CD4-positive, alpha-beta T cell (primary cell): ENCODE measurements at regions not wholly inside any gene's neighbourhood (a gene's known extent, or its start where the extent isn't known, plus 50 kb on each side); places are given as distances from the start of the nearest gene placed in this dataset.

Source experiments
- ATAC-seq: fragments of 200-7000 bp; cut with Tn5 transposase; one replicate; pipeline ENCODE4 v1.10.0; 2022; ENCODE audit warnings: mild to moderate bottlenecking; ENCODE audit not compliant: poor library complexity
- CTCF ChIA-PET: fragments of 350-600 bp; sonication (Branson Sonifier 250); formaldehyde crosslinking; loops from one replicate; lab custom pipeline; 2021; ENCODE audit warnings: antibody characterized with exemption, inconsistent platforms; lab: Charles Lee
- POLR2A ChIA-PET: fragments of 350-600 bp; sonication (Branson Sonifier 250); formaldehyde crosslinking; loops from one replicate; lab custom pipeline; 2021; ENCODE audit warnings: antibody characterized with exemption, inconsistent platforms; lab: Charles Lee
- DNase-seq, 14 experiments: peaks; one replicate each; pipeline ENCODE4 v3.0.0-alpha.2; 2013 to 2020; ENCODE audit warnings: mixed read lengths in 2 of 14
- H3K27ac ChIP-seq, 2 donors: one replicate each; pipeline versions ENCODE4 v1.5.1 to v1.7.0; 2013; ENCODE audit warnings: low read length in 2 of 2, low read depth in 1 of 2, mild to moderate bottlenecking in 1 of 2
- H3K27me3 ChIP-seq, 2 experiments: 1 replicate in 1 of 2; 2 replicates in 1 of 2; pipeline versions ENCODE4 v1.6.1 to v1.7.0; 2013; ENCODE audit warnings: low read length in 2 of 2, control low read depth in 1 of 2, mild to moderate bottlenecking in 1 of 2, moderate library complexity in 1 of 2; ENCODE audit not compliant: insufficient read depth in 2 of 2, control insufficient read depth in 1 of 2
- H3K36me3 ChIP-seq: one replicate; pipeline ENCODE4 v1.6.1; 2013; ENCODE audit warnings: low read length, control low read depth; ENCODE audit not compliant: insufficient read depth
- H3K4me1 ChIP-seq: one replicate; pipeline ENCODE4 v1.6.1; 2013; ENCODE audit warnings: low read length, control low read depth; ENCODE audit not compliant: insufficient read depth
- H3K4me3 ChIP-seq: one replicate; pipeline ENCODE4 v1.5.1; 2013; ENCODE audit warnings: mild to moderate bottlenecking, low read length, moderate library complexity
- H3K9me3 ChIP-seq, 2 experiments: 1 replicate in 1 of 2; 2 replicates in 1 of 2; pipeline versions ENCODE4 v1.6.1 to v1.7.0; 2013; ENCODE audit warnings: low read length in 2 of 2, mild to moderate bottlenecking in 2 of 2, control low read depth in 1 of 2, moderate library complexity in 1 of 2; ENCODE audit not compliant: control insufficient read depth in 1 of 2, insufficient read depth in 1 of 2
- H3K27ac Mint-ChIP-seq: one replicate; pipeline ENCODE4 v1.8.0; 2020; ENCODE audit warnings: mixed read lengths
- H3K27me3 Mint-ChIP-seq: one replicate; pipeline ENCODE4 v1.8.0; 2021; ENCODE audit warnings: mixed read lengths
- H3K36me3 Mint-ChIP-seq: one replicate; pipeline ENCODE4 v1.8.0; 2021; ENCODE audit warnings: low read depth, mixed read lengths
- H3K4me1 Mint-ChIP-seq: one replicate; pipeline ENCODE4 v1.8.0; 2021; ENCODE audit warnings: low read depth, mixed read lengths
- H3K4me3 Mint-ChIP-seq: one replicate; pipeline ENCODE4 v1.8.0; 2020; ENCODE audit warnings: mild to moderate bottlenecking, mixed read lengths
- H3K9me3 Mint-ChIP-seq: one replicate; pipeline ENCODE4 v1.8.0; 2020; ENCODE audit warnings: mixed read lengths
- intact Hi-C, 2 experiments: fragments of 100-400 bp; cut with DNase I in 1 of 2; cut with micrococcal nuclease in 1 of 2; formaldehyde crosslinking; loops; one replicate each; pipeline versions ENCODE4 v1.15.1 to v1.9.0; 2023 to 2025; cut with DNase I, micrococcal nuclease
- TF ChIP-seq, protein P1 (sequence below): fragments of 200-600 bp; IDR thresholded peaks from one replicate; pipeline ENCODE4 v1.8.0; 2022; ENCODE audit warnings: antibody characterized with exemption, mild to moderate bottlenecking

DNA sequence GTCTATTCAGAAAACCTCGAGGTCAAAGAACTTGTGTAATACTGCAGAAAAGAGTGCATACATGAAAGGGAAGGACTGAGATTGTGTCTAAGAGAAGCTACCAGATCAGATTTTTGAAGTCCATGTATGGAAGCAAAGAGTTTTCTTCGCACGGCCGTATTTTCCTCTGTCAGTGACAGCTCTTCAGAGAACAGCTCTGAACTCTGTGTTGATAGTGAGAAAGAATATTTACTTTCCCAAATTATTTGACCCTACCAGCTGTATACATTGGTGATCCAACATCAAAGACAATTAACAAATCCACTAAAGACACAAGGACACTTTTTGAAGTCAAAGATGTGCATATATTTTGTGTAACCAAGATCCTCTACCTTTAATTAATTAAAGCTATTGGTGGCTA lies 107.8 kb upstream of the PSMD7 start:
- no peaks in the 10 kb centered on the region for H3K36me3 ChIP-seq
- H3K27me3 ChIP-seq: peaks cover 0 to 5% of the 10 kb centered on the region in 2 experiments
- no peaks in the 10 kb centered on the region for H3K36me3 Mint-ChIP-seq
- intact Hi-C loops: loop anchor here in 1 of 2 experiments (10.0 kb wide), 1 partner anchor 64 kb away; no protein-coding TSS in a partner anchor
- ChIA-PET CTCF (no interaction called here), POLR2A (no interaction called here)
- H3K27ac Mint-ChIP-seq: no peak overlapping the region
- no peak overlapping the region for H3K4me3 ChIP-seq
- peaks cover 0 to 4% of the 10 kb centered on the region in 2 experiments for H3K9me3 ChIP-seq
- no peak overlapping the region for H3K27ac ChIP-seq
- no peak for DNase-seq
- H3K4me1 Mint-ChIP-seq: no peaks in the 10 kb centered on the region
- TF ChIP-seq, protein P1, sequence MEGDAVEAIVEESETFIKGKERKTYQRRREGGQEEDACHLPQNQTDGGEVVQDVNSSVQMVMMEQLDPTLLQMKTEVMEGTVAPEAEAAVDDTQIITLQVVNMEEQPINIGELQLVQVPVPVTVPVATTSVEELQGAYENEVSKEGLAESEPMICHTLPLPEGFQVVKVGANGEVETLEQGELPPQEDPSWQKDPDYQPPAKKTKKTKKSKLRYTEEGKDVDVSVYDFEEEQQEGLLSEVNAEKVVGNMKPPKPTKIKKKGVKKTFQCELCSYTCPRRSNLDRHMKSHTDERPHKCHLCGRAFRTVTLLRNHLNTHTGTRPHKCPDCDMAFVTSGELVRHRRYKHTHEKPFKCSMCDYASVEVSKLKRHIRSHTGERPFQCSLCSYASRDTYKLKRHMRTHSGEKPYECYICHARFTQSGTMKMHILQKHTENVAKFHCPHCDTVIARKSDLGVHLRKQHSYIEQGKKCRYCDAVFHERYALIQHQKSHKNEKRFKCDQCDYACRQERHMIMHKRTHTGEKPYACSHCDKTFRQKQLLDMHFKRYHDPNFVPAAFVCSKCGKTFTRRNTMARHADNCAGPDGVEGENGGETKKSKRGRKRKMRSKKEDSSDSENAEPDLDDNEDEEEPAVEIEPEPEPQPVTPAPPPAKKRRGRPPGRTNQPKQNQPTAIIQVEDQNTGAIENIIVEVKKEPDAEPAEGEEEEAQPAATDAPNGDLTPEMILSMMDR: no peak
- no peaks in the 10 kb centered on the region for H3K4me1 ChIP-seq
- no peak for ATAC-seq
- H3K9me3 Mint-ChIP-seq: no peaks in the 10 kb centered on the region
- H3K4me3 Mint-ChIP-seq: no peak overlapping the region
- H3K27me3 Mint-ChIP-seq: peaks cover 16% of the 10 kb centered on the region

DNA sequence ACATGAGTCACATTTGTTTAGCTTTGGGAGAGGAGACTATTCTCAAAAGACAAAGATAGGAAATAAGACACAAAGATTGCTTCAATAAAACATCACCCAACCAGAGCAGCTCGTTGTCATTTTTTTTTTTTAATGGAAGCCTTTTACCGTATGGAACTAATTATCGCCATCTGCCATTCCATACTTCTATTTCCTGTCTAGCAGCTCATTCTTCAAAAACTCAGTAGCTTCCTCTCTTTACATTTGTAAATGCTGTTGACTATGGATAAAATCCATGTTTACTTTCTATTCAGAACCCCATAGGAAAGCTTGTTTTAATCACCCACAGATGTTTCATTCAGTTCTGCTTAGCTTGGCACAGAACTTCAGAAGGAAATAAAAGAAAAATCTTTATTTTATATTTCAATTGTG lies 110.0 kb upstream of the PSMD7 start:
- no peak for ATAC-seq
- H3K4me1 ChIP-seq: no peaks in the 10 kb centered on the region
- no peak overlapping the region for H3K27ac ChIP-seq
- no peak overlapping the region for H3K4me3 ChIP-seq
- peaks cover 6% of the 10 kb centered on the region for H3K9me3 Mint-ChIP-seq
- no peaks in the 10 kb centered on the region for H3K4me1 Mint-ChIP-seq
- H3K4me3 Mint-ChIP-seq: no peak overlapping the region
- H3K36me3 Mint-ChIP-seq: no peaks in the 10 kb centered on the region
- ChIA-PET POLR2A (no interaction called here), CTCF (no interaction called here)
- H3K27ac Mint-ChIP-seq: no peak overlapping the region
- peaks cover 4 to 6% of the 10 kb centered on the region in 2 experiments for H3K9me3 ChIP-seq
- intact Hi-C loops: loop anchor here in 1 of 2 experiments (10.0 kb wide), 1 partner anchor 62 kb away; no protein-coding TSS in a partner anchor
- DNase-seq: no peak
- no peaks in the 10 kb centered on the region for H3K36me3 ChIP-seq
- TF ChIP-seq, protein P1: no peak
- peaks cover 0 to 2% of the 10 kb centered on the region in 2 experiments for H3K27me3 ChIP-seq
- H3K27me3 Mint-ChIP-seq: peaks cover 21% of the 10 kb centered on the region

DNA sequence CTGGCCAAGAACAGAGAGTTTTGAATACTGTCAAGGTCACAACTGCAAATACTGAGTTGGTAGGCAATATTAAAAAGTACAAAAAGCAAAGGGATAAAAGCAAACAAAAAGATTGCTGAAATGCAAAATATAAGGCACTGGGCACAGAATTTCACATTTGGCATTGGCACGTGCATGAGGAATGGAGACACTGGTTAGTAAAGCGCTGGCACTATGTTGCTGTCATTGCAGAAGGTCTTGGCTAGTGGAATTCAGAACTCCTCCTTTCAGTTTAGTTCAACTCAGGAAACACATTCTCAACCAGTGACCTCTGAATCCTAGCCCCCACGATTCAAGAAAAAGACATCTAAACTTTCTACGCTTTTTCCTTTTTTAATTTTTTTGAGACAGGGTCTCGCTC lies 111.8 kb upstream of the PSMD7 start:
- intact Hi-C loops: loop anchor here in 1 of 2 experiments (10.0 kb wide), 1 partner anchor 60 kb away; no protein-coding TSS in a partner anchor
- POLR2A ChIA-PET: no interaction called here
- H3K27me3 ChIP-seq: peaks cover 0 to 2% of the 10 kb centered on the region in 2 experiments
- ATAC-seq (no peak), DNase-seq (no peak)
- H3K36me3 ChIP-seq: no peaks in the 10 kb centered on the region
- no peaks in the 10 kb centered on the region for H3K4me1 ChIP-seq
- CTCF ChIA-PET: no interaction called here
- Mint-ChIP-seq H3K27ac (no peak overlapping the region), H3K4me3 (no peak overlapping the region), H3K36me3 (no peaks in the 10 kb centered on the region), H3K9me3 (peaks cover 10% of the 10 kb centered on the region), H3K27me3 (peaks cover 21% of the 10 kb centered on the region), H3K4me1 (no peaks in the 10 kb centered on the region)
- H3K27ac ChIP-seq: no peak overlapping the region
- H3K4me3 ChIP-seq: no peak overlapping the region
- TF ChIP-seq, protein P1: no peak
- H3K9me3 ChIP-seq: peaks cover 4 to 7% of the 10 kb centered on the region in 2 experiments
